ENCODE measurements at regions not wholly inside any gene's neighbourhood (a gene's known extent, or its start where the extent isn't known, plus 50 kb on each side); places are given as distances from the start of the nearest gene placed in this dataset.

DNA sequence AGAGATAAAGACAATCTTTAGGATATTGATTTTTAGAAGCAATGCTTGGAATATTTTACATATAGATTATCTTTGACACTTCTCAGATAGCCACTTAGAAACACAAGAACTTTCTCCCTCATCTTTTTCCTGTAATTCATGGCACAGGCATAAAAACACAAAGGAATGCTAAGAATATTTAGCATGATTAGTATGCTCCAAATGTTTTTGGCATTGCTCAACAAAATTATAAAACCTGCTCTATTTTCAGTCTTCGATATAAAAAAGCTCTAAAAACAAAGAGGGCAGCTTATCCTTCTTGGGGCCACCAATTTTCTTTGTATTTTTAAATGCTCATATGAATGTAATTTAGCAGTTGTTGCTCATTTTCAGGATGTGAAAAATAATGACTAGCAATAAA is 90.8 kb downstream of the RAD51AP2 start:
- BruUV-seq (replicated peaks): no TSS peak
- CTCF ChIA-PET: no interaction called here
- no peak for DNase-seq
- TF ChIP-seq, protein P1, sequence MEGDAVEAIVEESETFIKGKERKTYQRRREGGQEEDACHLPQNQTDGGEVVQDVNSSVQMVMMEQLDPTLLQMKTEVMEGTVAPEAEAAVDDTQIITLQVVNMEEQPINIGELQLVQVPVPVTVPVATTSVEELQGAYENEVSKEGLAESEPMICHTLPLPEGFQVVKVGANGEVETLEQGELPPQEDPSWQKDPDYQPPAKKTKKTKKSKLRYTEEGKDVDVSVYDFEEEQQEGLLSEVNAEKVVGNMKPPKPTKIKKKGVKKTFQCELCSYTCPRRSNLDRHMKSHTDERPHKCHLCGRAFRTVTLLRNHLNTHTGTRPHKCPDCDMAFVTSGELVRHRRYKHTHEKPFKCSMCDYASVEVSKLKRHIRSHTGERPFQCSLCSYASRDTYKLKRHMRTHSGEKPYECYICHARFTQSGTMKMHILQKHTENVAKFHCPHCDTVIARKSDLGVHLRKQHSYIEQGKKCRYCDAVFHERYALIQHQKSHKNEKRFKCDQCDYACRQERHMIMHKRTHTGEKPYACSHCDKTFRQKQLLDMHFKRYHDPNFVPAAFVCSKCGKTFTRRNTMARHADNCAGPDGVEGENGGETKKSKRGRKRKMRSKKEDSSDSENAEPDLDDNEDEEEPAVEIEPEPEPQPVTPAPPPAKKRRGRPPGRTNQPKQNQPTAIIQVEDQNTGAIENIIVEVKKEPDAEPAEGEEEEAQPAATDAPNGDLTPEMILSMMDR (IDR thresholded peaks at IDR 0.05; ENCODE audit: unreplicated experiment): no peak
- Mint-ChIP-seq H3K36me3 (ENCODE audit: insufficient read depth, unreplicated experiment) (no peaks in the 10 kb centered on the region), H3K27me3 (ENCODE audit: unreplicated experiment) (no peaks in the 10 kb centered on the region), H3K4me1 (ENCODE audit: low read depth, unreplicated experiment) (no peaks in the 10 kb centered on the region), H3K9me3 (ENCODE audit: low read depth, unreplicated experiment) (no peaks in the 10 kb centered on the region), H3K4me3 (ENCODE audit: low read depth, unreplicated experiment) (no peak overlapping the region), H3K27ac (ENCODE audit: unreplicated experiment) (no peak overlapping the region)
- intact Hi-C loops (cut with micrococcal nuclease; ENCODE audit: unreplicated experiment): no loop called here

DNA sequence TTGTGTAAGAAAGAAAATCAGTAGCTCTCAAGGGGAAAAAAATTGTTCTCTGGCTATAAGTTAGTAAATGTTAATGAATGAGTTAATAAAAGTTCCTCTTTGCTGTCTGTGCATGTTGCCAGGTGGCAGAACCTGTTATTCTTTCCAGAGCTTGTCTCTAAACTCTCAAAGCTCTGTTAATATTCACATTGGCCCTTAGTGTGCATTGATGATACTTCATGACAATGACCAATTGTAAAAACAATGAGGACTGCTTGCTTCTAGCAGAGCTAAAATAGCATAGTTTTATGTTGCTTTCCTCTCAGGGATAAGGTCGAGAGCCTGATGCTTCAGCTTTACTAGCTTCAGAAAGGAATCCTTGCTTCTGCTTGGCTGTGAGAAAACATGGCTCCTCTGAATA is 91.5 kb downstream of the RAD51AP2 start:
- H3K27me3 Mint-ChIP-seq (ENCODE audit: unreplicated experiment): no peaks in the 10 kb centered on the region

DNA sequence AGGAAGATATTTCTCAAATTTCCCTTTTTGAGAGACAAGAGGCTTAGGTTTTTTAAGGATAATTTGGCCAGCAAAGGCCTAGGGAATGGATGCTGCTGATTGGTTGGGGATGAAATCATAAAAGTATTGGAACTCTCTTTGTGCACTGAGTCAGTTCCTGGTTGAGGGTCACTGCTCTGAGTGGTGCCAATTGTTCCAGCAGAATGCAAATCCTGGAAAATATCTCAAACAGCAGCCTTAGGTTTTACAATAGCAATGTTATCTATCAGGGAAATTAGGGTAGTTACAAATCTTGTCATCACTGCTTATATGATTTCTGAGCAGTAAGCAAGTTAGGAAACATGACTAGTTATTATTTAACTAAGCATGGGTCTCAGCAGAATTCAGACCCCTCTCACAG is 96.2 kb downstream of the RAD51AP2 start:
- Mint-ChIP-seq H3K9me3 (ENCODE audit: low read depth, unreplicated experiment) (peaks cover 2% of the 10 kb centered on the region), H3K27me3 (ENCODE audit: unreplicated experiment) (no peaks in the 10 kb centered on the region), H3K4me3 (ENCODE audit: low read depth, unreplicated experiment) (no peak overlapping the region), H3K4me1 (ENCODE audit: low read depth, unreplicated experiment) (no peaks in the 10 kb centered on the region), H3K36me3 (ENCODE audit: insufficient read depth, unreplicated experiment) (no peaks in the 10 kb centered on the region), H3K27ac (ENCODE audit: unreplicated experiment) (no peak overlapping the region)
- CTCF ChIA-PET: no interaction called here
- no TSS peak for BruUV-seq (replicated peaks)
- DNase-seq: no peak
- intact Hi-C loops (cut with micrococcal nuclease; ENCODE audit: unreplicated experiment): no loop called here
- TF ChIP-seq, protein P1 (IDR thresholded peaks at IDR 0.05; ENCODE audit: unreplicated experiment): no peak

More for the DNA sequence above, 91.5 kb downstream of the RAD51AP2 start:
- Mint-ChIP-seq H3K4me1 (ENCODE audit: low read depth, unreplicated experiment) (no peaks in the 10 kb centered on the region), H3K36me3 (ENCODE audit: insufficient read depth, unreplicated experiment) (no peaks in the 10 kb centered on the region), H3K9me3 (ENCODE audit: low read depth, unreplicated experiment) (no peaks in the 10 kb centered on the region), H3K4me3 (ENCODE audit: low read depth, unreplicated experiment) (no peak overlapping the region), H3K27ac (ENCODE audit: unreplicated experiment) (no peak overlapping the region)
- CTCF ChIA-PET: no interaction called here
- DNase-seq: no peak
- TF ChIP-seq, protein P1 (IDR thresholded peaks at IDR 0.05; ENCODE audit: unreplicated experiment): no peak
- no TSS peak for BruUV-seq (replicated peaks)
- intact Hi-C loops (cut with micrococcal nuclease; ENCODE audit: unreplicated experiment): no loop called here

DNA sequence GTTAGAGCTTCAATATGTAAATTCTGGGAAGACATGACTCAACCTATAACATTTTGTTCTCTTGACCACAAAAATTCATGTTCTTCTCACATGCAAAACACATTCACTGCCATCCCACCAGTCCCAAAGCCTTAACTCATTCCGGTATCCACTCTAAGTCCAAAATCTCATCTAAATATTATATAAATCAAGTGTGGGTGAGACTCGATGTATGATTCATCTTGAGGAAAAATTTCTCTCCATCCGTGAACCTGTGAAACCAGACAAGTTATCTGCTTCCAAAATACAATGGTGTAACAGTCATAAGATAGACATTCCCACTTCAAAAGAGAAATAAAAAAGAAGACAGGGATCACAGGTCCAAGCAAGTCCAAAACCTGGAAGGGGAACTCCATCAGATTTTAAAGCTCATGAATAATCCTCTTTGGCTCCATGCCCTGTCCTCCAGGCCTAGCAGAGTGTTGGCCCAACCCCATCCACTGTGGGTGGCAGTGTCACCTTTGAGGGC is 101.3 kb downstream of the RAD51AP2 start:
- Mint-ChIP-seq H3K4me3 (ENCODE audit: low read depth, unreplicated experiment) (no peak overlapping the region), H3K4me1 (ENCODE audit: low read depth, unreplicated experiment) (no peaks in the 10 kb centered on the region), H3K36me3 (ENCODE audit: insufficient read depth, unreplicated experiment) (no peaks in the 10 kb centered on the region), H3K9me3 (ENCODE audit: low read depth, unreplicated experiment) (peaks cover 2% of the 10 kb centered on the region), H3K27ac (ENCODE audit: unreplicated experiment) (no peak overlapping the region), H3K27me3 (ENCODE audit: unreplicated experiment) (no peaks in the 10 kb centered on the region)
- intact Hi-C loops (cut with micrococcal nuclease; ENCODE audit: unreplicated experiment): no loop called here
- DNase-seq: no peak
- BruUV-seq (replicated peaks): no TSS peak
- TF ChIP-seq, protein P1 (IDR thresholded peaks at IDR 0.05; ENCODE audit: unreplicated experiment): no peak
- CTCF ChIA-PET: no interaction called here
